ENCODE measurements at regions not wholly inside any gene's neighbourhood (a gene's known extent, or its start where the extent isn't known, plus 50 kb on each side); places are given as distances from the start of the nearest gene placed in this dataset.

DNA sequence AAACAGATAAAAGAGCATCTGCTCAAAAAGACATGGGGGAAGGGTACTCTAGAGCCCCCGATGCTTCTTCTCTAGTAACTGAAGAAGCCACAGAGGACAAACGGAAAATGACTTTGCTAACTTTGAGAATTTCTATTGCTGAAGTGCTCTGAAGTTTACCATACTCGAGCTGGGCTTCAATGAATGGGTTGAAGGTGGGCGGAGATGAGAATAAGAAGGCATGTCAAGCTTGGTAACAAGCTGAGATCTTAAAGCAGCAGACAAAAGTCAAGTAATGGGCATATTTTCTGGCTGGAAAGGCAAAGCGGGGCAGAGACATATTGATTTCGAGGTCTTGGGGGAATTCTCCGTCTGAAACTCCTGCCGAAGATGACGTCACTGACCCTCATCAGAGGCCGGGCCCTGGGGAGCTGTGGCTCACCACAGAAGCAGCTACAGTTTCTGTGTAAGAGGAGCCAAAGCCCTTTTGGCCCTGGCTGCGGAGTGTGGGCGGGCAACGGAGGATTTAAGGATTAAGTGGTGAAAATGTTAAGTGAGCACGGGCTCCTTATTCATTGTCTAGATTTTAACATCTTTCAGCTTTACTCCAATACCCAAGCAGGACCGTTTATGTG lies 115.8 kb upstream of the SLIT3 start:
- DNase-seq = no peak
- Histone ChIP-seq H3K27me3 (ENCODE audit: control insufficient read depth, insufficient read depth, low read length) (no peaks in the 10 kb centered on the region), H3K27ac (ENCODE audit: low read length) (no peak overlapping the region), H3K4me3 (ENCODE audit: low read length) (no peak overlapping the region), H3K4me1 (ENCODE audit: control insufficient read depth, insufficient read depth, low read length) (no peaks in the 10 kb centered on the region), H3K9me3 (ENCODE audit: control insufficient read depth, low read depth, low read length) (no peaks in the 10 kb centered on the region), H3K36me3 (ENCODE audit: control insufficient read depth, insufficient read depth, low read length) (no peaks in the 10 kb centered on the region)
- 80% methylated on average over 2 of the region's 15 CpGs for WGBS (ENCODE audit: insufficient coverage, low lambda C conversion rate)

- Histone ChIP-seq H3K27me3 (ENCODE audit: control insufficient read depth, insufficient read depth, low read length) (no peaks in the 10 kb centered on the region), H3K36me3 (ENCODE audit: control insufficient read depth, insufficient read depth, low read length) (no peaks in the 10 kb centered on the region), H3K27ac (ENCODE audit: low read length) (no peak overlapping the region), H3K4me3 (ENCODE audit: low read length) (no peak overlapping the region), H3K9me3 (ENCODE audit: control insufficient read depth, low read depth, low read length) (no peaks in the 10 kb centered on the region), H3K4me1 (ENCODE audit: control insufficient read depth, insufficient read depth, low read length) (no peaks in the 10 kb centered on the region)
- no peak for DNase-seq
- no CpG with 5 or more reads among the region's 5 CpGs for WGBS (ENCODE audit: insufficient coverage, low lambda C conversion rate)
These were observed 115.0 kb upstream of the SLIT3 start for GRCh38 chr5:169415948-169416347.

- no peaks in the 10 kb centered on the region for H3K36me3 ChIP-seq (ENCODE audit: control insufficient read depth, insufficient read depth, low read length)
- no peak overlapping the region for H3K27ac ChIP-seq (ENCODE audit: low read length)
- no peaks in the 10 kb centered on the region for H3K27me3 ChIP-seq (ENCODE audit: control insufficient read depth, insufficient read depth, low read length)
- DNase-seq = no peak
- H3K4me1 ChIP-seq (ENCODE audit: control insufficient read depth, insufficient read depth, low read length) = no peaks in the 10 kb centered on the region
- WGBS (ENCODE audit: insufficient coverage, low lambda C conversion rate) = 69% methylated on average over 3 of the region's 4 CpGs
- H3K9me3 ChIP-seq (ENCODE audit: control insufficient read depth, low read depth, low read length) = no peaks in the 10 kb centered on the region
- no peak overlapping the region for H3K4me3 ChIP-seq (ENCODE audit: low read length)
These were observed 114.4 kb upstream of the SLIT3 start for GRCh38 chr5:169415371-169415770.

GRCh38 chr5:169413416-169413815 lies 112.5 kb upstream of the SLIT3 start:
- H3K27ac ChIP-seq (ENCODE audit: low read length) = no peak overlapping the region
- H3K27me3 ChIP-seq (ENCODE audit: control insufficient read depth, insufficient read depth, low read length) = no peaks in the 10 kb centered on the region
- no peaks in the 10 kb centered on the region for H3K36me3 ChIP-seq (ENCODE audit: control insufficient read depth, insufficient read depth, low read length)
- no peak overlapping the region for H3K4me3 ChIP-seq (ENCODE audit: low read length)
- no peaks in the 10 kb centered on the region for H3K4me1 ChIP-seq (ENCODE audit: control insufficient read depth, insufficient read depth, low read length)
- DNase-seq = no peak
- WGBS (ENCODE audit: insufficient coverage, low lambda C conversion rate) = no CpG with 5 or more reads among the region's 2 CpGs
- H3K9me3 ChIP-seq (ENCODE audit: control insufficient read depth, low read depth, low read length) = no peaks in the 10 kb centered on the region

GRCh38 chr5:169412831-169413230 lies 111.9 kb upstream of the SLIT3 start:
- Histone ChIP-seq H3K9me3 (ENCODE audit: control insufficient read depth, low read depth, low read length) (no peaks in the 10 kb centered on the region), H3K4me3 (ENCODE audit: low read length) (no peak overlapping the region), H3K27ac (ENCODE audit: low read length) (no peak overlapping the region), H3K27me3 (ENCODE audit: control insufficient read depth, insufficient read depth, low read length) (no peaks in the 10 kb centered on the region), H3K4me1 (ENCODE audit: control insufficient read depth, insufficient read depth, low read length) (no peaks in the 10 kb centered on the region), H3K36me3 (ENCODE audit: control insufficient read depth, insufficient read depth, low read length) (no peaks in the 10 kb centered on the region)
- no CpG with 5 or more reads among the region's 2 CpGs for WGBS (ENCODE audit: insufficient coverage, low lambda C conversion rate)
- no peak for DNase-seq

DNA sequence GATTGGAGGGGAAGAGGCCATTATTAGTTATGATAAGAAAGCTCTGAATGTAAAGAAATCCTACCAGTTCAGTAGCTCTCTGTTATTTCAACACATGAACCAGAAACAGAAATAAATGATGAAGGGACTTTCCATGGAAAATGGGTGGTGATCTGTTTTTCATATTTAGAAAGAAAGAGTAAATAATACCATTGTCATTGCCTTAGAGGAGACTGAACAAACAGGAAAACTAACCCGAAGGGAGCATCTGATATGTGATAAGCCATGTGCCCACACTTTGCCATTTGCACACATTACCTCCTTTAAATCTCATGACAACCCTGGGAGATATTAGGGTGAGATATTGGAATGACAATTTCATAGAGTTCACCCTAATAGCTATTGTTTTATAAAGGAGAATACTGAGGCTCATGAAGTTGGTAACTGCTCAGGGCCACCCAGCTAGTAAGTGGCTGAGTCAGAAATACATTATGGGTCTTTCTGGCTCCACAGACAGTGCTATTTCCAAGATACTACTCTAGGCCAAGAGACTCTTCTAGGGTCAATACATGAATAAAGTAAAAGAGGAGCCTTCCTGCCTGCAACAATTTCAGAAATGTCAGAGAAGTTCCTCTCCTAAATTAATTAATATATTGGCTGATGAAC lies 111.0 kb upstream of the SLIT3 start:
- Histone ChIP-seq H3K4me1 (ENCODE audit: control insufficient read depth, insufficient read depth, low read length) (no peaks in the 10 kb centered on the region), H3K36me3 (ENCODE audit: control insufficient read depth, insufficient read depth, low read length) (no peaks in the 10 kb centered on the region), H3K9me3 (ENCODE audit: control insufficient read depth, low read depth, low read length) (no peaks in the 10 kb centered on the region), H3K27me3 (ENCODE audit: control insufficient read depth, insufficient read depth, low read length) (no peaks in the 10 kb centered on the region), H3K4me3 (ENCODE audit: low read length) (no peak overlapping the region), H3K27ac (ENCODE audit: low read length) (no peak overlapping the region)
- WGBS (ENCODE audit: insufficient coverage, low lambda C conversion rate) = no CpG with 5 or more reads among the region's 1 CpG
- no peak for DNase-seq

GRCh38 chr5:169410996-169411783 lies 110.3 kb upstream of the SLIT3 start:
- H3K4me3 ChIP-seq (ENCODE audit: low read length) = no peak overlapping the region
- no peaks in the 10 kb centered on the region for H3K27me3 ChIP-seq (ENCODE audit: control insufficient read depth, insufficient read depth, low read length)
- H3K4me1 ChIP-seq (ENCODE audit: control insufficient read depth, insufficient read depth, low read length) = no peaks in the 10 kb centered on the region
- no peak for DNase-seq
- WGBS (ENCODE audit: insufficient coverage, low lambda C conversion rate) = 75% methylated on average over 2 of the region's 6 CpGs
- no peak overlapping the region for H3K27ac ChIP-seq (ENCODE audit: low read length)
- H3K9me3 ChIP-seq (ENCODE audit: control insufficient read depth, low read depth, low read length) = no peaks in the 10 kb centered on the region
- no peaks in the 10 kb centered on the region for H3K36me3 ChIP-seq (ENCODE audit: control insufficient read depth, insufficient read depth, low read length)

DNA sequence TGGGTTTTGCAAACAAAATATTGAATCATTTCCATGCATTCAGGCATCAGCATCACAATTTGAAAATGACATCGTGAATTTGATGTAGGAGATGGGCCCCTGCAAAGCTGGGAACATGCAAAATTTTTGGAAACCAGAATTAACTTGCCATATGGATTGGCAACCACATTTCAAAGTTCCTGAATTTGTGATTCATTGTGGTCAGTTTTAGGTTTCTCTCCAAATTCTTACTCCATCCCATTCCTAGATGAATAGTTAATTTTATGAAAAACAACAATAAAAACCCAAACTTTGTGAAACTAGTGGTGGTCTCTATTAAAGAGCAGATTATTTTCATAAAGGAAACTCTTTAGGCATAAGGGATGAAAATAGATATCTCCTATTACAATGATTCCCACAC lies 107.8 kb upstream of the SLIT3 start:
- DNase-seq = no peak
- WGBS (ENCODE audit: insufficient coverage, low lambda C conversion rate) = no CpG with 5 or more reads among the region's 1 CpG
- H3K36me3 ChIP-seq (ENCODE audit: control insufficient read depth, insufficient read depth, low read length) = no peaks in the 10 kb centered on the region
- H3K4me3 ChIP-seq (ENCODE audit: low read length) = no peak overlapping the region
- H3K4me1 ChIP-seq (ENCODE audit: control insufficient read depth, insufficient read depth, low read length) = no peaks in the 10 kb centered on the region
- H3K27me3 ChIP-seq (ENCODE audit: control insufficient read depth, insufficient read depth, low read length) = no peaks in the 10 kb centered on the region
- H3K9me3 ChIP-seq (ENCODE audit: control insufficient read depth, low read depth, low read length) = no peaks in the 10 kb centered on the region
- no peak overlapping the region for H3K27ac ChIP-seq (ENCODE audit: low read length)

- H3K27ac ChIP-seq (ENCODE audit: low read length) = no peak overlapping the region
- no peak overlapping the region for H3K4me3 ChIP-seq (ENCODE audit: low read length)
- no peaks in the 10 kb centered on the region for H3K27me3 ChIP-seq (ENCODE audit: control insufficient read depth, insufficient read depth, low read length)
- no CpG with 5 or more reads among the region's 4 CpGs for WGBS (ENCODE audit: insufficient coverage, low lambda C conversion rate)
- no peaks in the 10 kb centered on the region for H3K36me3 ChIP-seq (ENCODE audit: control insufficient read depth, insufficient read depth, low read length)
- H3K4me1 ChIP-seq (ENCODE audit: control insufficient read depth, insufficient read depth, low read length) = no peaks in the 10 kb centered on the region
- DNase-seq = peak; percentile 27 to 68
- no peaks in the 10 kb centered on the region for H3K9me3 ChIP-seq (ENCODE audit: control insufficient read depth, low read depth, low read length)
These were observed 107.2 kb upstream of the SLIT3 start for GRCh38 chr5:169408171-169408570.

- WGBS (ENCODE audit: insufficient coverage, low lambda C conversion rate) = 60% methylated on average over 1 of the region's 3 CpGs
- Histone ChIP-seq H3K27ac (ENCODE audit: low read length) (no peak overlapping the region), H3K4me3 (ENCODE audit: low read length) (no peak overlapping the region), H3K4me1 (ENCODE audit: control insufficient read depth, insufficient read depth, low read length) (no peaks in the 10 kb centered on the region), H3K27me3 (ENCODE audit: control insufficient read depth, insufficient read depth, low read length) (no peaks in the 10 kb centered on the region), H3K36me3 (ENCODE audit: control insufficient read depth, insufficient read depth, low read length) (no peaks in the 10 kb centered on the region), H3K9me3 (ENCODE audit: control insufficient read depth, low read depth, low read length) (no peaks in the 10 kb centered on the region)
- no peak for DNase-seq
These were observed 103.3 kb upstream of the SLIT3 start for GRCh38 chr5:169404223-169404622.

Data from large intestine (tissue), 3 donors.